Prostate gland (tissue), 2 donors: ENCODE measurements at regions not wholly inside any gene's neighbourhood (a gene's known extent, or its start where the extent isn't known, plus 50 kb on each side); places are given as distances from the start of the nearest gene placed in this dataset.
A peak's percentile ranks its signal among the peaks of the same experiment; 100 is the strongest.

Experiments used
- POLR2A ChIP-seq: fragments of 450-650 bp; IDR thresholded peaks from one replicate; pipeline ENCODE4 v1.6.1; 2016; ENCODE audit warnings: antibody characterized with exemption, mild to moderate bottlenecking
- TF ChIP-seq, protein P1 (sequence below), 4 experiments: fragments of 200-600 bp in 2 of 4; fragments of 450-650 bp in 2 of 4; sonication (generic) in 2 of 4; IDR thresholded peaks; 1 replicate in 3 of 4; 2 replicates in 1 of 4; pipeline ENCODE4 v1.5.1; 2016 to 2019; ENCODE audit warnings: antibody characterized with exemption in 4 of 4, mild to moderate bottlenecking in 2 of 4, moderate library complexity in 2 of 4

GRCh38 chr6:148177589-148178233 lies 164.9 kb upstream of the SASH1 start:
- TF ChIP-seq, protein P1, sequence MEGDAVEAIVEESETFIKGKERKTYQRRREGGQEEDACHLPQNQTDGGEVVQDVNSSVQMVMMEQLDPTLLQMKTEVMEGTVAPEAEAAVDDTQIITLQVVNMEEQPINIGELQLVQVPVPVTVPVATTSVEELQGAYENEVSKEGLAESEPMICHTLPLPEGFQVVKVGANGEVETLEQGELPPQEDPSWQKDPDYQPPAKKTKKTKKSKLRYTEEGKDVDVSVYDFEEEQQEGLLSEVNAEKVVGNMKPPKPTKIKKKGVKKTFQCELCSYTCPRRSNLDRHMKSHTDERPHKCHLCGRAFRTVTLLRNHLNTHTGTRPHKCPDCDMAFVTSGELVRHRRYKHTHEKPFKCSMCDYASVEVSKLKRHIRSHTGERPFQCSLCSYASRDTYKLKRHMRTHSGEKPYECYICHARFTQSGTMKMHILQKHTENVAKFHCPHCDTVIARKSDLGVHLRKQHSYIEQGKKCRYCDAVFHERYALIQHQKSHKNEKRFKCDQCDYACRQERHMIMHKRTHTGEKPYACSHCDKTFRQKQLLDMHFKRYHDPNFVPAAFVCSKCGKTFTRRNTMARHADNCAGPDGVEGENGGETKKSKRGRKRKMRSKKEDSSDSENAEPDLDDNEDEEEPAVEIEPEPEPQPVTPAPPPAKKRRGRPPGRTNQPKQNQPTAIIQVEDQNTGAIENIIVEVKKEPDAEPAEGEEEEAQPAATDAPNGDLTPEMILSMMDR (IDR thresholded peaks at IDR 0.05) = peak; percentile 80 to 94 (median 85)
- no peak for TF ChIP-seq POLR2A
